ENCODE measurements at regions not wholly inside any gene's neighbourhood (a gene's known extent, or its start where the extent isn't known, plus 50 kb on each side); places are given as distances from the start of the nearest gene placed in this dataset.

DNA sequence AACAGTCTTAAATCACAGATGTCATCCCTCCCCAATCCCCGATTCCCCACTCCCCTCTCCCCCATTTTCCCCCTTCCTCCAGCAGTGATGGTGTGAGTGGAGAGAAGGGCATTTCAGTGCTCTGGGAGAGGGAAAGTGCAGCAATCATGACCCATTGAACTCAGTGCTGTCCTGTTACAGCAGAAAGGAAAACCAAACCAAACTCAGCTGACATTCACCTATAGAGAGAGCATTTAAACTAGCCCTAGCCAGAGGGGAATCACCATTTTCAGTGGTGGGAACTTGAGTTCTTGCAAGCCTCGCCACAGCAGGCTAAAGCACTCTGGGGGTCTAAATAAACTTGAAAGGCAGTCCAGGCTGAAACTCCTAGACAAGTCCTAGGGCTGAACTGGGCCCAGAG, 129.9 kb upstream of the COL21A1 start:
- no peak for DNase-seq

- no peak for DNase-seq
Measured at GRCh38 chr6:56375806-56376205, 128.4 kb upstream of the COL21A1 start.

GRCh38 chr6:56374841-56375369, 127.5 kb upstream of the COL21A1 start:
- DNase-seq: peak; percentile 90

GRCh38 chr6:56372406-56372995, 125.1 kb upstream of the COL21A1 start:
- no peak for DNase-seq

DNA sequence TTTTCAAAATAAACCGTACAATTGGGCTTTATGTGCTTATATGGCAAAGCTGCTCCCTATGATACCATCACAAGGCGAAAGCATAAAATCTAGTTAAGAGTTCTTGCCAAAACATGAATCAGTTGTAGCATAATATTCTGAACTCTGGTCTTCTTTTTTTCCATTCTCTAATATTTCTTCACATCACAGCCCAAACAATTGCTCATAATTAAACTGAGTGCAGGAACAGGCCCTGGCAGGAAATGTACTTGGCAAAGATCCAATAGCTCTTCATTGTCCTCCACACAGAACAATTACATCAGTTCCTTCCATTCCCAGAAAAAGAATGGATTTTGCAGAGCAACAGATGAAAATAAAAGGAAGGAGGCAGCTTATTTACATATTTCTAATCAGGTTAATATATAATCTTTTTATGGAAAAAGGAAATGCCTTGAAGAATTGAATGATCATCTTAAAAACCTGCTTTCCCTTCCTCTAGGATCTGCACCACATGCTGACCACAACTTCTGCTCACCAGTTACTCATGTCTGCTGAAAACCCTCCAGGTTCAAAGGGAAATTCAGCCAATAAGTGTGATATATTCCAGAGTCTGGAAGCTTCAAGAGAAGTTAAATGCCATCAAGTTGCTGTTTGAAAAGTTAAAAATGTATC, 123.3 kb upstream of the COL21A1 start:
- peak; percentile 88 for DNase-seq

- DNase-seq: peak; percentile 78
Measured at GRCh38 chr6:56370127-56370540, 122.8 kb upstream of the COL21A1 start.

DNA sequence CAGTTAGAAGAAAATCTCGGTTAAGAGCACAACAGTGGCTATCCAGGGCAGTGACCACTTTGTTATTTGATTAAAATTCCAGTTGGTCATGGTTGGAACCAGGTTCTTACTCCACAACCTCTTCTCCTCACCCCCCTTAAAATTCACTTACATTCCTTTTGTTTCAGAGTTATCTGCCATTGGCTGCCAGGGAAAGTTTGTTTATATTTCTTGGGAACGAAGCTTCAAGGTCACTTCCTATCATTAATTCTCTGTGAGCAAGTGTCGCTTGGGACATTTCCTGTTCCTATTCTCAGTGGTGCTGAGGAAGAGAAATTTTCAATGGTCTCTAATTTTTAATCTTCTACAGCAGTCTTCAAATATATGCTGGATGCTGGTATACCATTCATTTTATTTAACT, 121.1 kb upstream of the COL21A1 start:
- no peak for DNase-seq

- DNase-seq: peak; percentile 78
Measured at GRCh38 chr6:56366141-56366852, 118.9 kb upstream of the COL21A1 start.

DNA sequence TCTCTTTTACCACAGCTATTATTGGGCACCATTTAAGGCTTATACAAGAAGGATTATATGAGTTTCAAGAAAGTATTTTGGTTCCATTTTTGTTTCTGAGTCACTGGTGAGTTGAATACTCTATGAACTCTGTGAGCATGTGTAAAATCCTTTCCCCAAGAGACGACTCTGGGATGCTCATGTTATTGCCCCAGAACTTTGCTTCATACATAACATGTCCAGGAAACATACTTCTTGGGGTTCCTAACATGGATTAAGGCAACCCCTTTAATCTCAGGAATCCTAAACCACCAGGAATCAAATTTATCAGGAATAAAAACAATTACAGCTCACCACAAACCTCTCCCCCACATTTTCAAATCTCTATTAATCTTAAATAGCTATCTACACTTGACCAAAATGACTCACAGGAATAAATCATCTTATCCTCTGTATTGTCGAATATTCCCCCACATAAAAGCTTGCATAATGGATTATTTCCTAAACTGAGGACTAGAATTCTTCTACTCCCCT, 117.5 kb upstream of the COL21A1 start:
- DNase-seq: no peak

DNA sequence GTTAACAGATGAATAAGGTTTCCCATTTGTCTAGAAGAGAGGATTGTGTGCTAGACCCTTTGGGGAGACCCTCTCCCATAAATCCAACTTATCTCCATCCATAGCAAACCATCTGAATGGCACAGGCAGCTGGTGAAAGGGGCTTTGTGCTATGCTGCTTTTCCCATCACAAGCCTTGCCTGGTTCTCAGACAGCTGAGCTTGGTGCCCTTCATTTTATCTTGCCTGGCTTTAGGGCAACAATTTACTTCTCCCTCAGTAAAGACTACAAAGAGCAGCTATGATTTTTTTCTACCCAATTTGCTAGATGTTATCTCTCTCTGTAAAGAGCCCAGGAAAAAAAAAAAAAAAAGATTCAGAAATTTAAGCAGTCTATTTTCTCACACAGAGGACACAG, 117.0 kb upstream of the COL21A1 start:
- DNase-seq: no peak

- no peak for DNase-seq
Measured at GRCh38 chr6:56363796-56364430, 116.5 kb upstream of the COL21A1 start.

- no peak for DNase-seq
Measured at GRCh38 chr6:56361812-56362211, 114.4 kb upstream of the COL21A1 start.

DNA sequence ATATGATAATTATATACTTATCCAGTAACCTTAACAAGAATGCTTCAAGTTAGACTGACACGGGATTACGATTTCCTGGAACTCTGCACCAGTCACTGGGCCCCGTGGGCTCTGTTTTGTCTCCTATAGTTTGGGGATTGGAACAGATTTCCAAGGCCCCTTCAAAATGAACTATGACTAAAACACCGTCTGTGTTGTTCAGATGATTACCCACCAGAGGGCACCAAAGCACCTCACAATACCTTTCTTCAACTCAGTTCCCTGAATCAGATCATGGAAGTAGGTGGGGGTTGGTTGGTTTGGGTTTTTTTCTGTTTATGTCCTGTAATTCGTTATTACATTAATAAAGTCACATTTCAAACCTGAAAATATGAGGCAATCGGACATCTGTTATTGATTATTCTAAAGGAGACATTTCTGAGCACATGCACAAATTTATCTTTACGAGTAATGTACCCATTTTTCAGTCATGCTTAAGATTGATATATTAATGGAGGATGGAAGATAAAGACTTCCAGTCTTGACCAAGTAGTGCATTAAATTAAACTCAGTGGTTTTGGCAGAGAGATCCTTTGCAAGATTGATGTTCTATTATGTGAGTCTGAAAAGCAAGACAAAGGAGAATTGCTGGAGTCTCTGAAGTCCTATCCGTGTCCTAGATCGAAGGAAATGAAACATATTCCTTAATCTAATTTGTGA, 112.0 kb upstream of the COL21A1 start:
- DNase-seq: peak; percentile 71

- no peak for DNase-seq
Measured at GRCh38 chr6:56357616-56358373, 110.4 kb upstream of the COL21A1 start.

DNA sequence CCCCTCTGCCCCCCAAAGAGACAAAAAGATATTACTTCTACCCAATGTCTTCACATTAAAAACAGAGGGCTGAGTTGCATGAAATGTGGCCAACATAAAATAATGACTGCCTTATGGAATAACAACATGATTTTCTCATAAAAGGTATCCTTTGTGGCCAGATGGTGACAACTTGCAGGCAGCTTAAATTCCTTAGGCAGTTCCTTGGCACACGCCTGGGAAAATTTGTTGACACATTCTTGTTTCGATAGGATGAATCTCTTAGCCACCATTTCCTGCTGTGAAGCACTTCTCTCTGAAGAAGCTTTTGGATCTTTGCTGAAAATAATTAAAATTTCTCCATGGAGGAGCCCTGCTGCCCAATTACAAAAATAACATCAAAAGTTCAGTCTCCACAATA, 109.0 kb upstream of the COL21A1 start:
- no peak for DNase-seq

DNA sequence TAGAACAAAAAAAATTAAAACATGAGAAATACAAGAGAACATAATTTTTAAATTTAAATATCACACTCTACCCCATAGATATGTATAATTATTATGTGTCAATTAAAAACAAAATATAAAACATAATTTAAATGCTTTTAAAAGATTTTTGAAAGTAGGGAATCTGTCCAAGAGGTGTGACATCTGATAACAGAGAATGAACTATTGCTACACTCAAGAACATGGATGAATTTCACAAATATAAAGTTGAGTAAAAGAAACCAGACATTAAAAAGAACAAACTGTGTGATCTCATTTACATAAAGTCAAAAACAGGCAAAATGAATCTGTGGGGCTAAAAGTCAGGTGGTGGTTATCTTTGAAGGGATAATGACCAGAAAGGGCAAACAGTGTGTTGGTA, 106.5 kb upstream of the COL21A1 start:
- DNase-seq: no peak

DNA sequence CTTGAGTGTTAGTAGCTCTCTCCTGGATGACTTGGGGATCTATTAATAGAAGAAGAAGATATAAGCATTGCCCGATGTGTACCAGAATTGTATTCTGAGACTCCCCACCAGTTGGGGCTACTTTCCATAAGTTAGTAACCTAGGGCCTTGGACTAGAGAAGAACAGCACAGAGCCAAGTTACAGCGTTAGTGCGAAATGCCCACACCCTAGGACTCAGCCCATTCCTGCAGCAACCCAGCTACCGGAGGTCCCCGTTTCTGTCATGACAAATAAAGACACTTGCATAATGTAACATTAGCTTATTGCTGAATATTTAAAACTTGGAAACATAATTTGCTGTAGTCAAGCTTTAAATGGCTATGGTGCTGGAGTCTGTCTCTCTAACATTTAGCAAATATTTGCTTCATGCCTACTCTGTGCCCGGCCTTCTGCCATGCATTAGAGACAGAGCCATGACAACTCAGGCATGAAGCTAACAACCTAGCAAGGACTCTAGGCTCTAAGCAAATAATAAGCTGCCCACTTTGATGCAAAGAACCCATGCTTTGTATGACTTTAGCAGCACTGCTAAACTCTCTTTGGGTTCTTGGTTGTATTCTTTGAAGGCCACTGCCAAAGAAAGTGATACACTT, 103.4 kb upstream of the COL21A1 start:
- DNase-seq: no peak

- DNase-seq: no peak
Measured at GRCh38 chr6:56349194-56349593, 101.8 kb upstream of the COL21A1 start.

GRCh38 chr6:56348578-56348977, 101.2 kb upstream of the COL21A1 start:
- DNase-seq: no peak

DNA sequence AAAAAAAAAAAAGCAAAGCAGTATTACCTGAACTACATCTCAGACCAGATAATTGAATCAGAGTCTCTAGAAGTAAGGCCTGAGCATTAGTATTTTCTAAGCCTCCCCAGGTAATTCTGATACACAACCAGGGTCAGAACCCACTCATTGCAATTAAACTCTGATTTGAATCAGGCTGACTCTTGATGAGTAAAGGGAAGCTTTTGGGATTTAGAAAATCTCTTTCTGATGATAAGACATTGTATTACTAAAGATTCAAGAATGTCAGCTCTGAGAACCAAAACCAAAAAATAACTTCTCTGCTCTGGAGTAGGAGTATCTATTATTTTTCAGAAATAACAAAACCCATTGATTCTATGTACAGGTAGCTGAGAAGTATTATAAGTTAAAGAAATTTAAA, 100.1 kb upstream of the COL21A1 start:
- DNase-seq: no peak

DNA sequence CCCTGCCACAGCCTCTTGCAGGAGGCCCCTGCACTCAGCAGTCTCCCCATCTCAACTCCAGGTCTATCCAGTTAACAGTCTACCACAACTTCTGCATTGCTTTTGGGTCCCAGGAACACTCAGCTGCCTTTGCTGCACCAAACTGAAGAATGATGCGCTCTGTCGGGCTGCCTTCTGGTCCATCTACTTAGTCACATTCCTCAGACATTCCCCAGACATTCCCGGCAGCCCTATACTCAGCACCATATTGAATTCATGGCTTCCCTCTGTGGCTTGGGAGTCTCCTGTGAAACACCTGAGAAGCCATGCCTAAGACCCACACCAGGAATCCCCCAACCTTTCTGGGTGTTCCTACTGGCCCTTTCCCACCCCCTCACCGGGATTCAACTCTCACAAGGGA, 99.6 kb upstream of the COL21A1 start:
- no peak for DNase-seq

Measured in hindlimb muscle (tissue), 1 donor.